Neutrophil (primary cell): ENCODE measurements at regions not wholly inside any gene's neighbourhood (a gene's known extent, or its start where the extent isn't known, plus 50 kb on each side); places are given as distances from the start of the nearest gene placed in this dataset.

Experiments
- H3K27ac ChIP-seq: fragments of 200-600 bp; sonication (generic); 2 replicates; pipeline ENCODE4 v1.5.1; 2016; ENCODE audit warnings: mild to moderate bottlenecking, moderate library complexity
- H3K27me3 ChIP-seq: fragments of 200-600 bp; sonication (generic); 2 replicates; pipeline ENCODE4 v1.6.0; 2016; ENCODE audit warnings: mild to moderate bottlenecking
- H3K36me3 ChIP-seq: fragments of 200-600 bp; sonication (generic); 2 replicates; pipeline ENCODE4 v1.5.1; 2017
- H3K4me1 ChIP-seq, 2 experiments: fragments of 200-600 bp in 1 of 2; sonication (generic) in 1 of 2; 1 replicate in 1 of 2; 2 replicates in 1 of 2; pipeline versions ENCODE4 v1.5.1 to v1.6.1; 2013 to 2016; ENCODE audit warnings: low read depth in 1 of 2, low read length in 1 of 2, mild to moderate bottlenecking in 1 of 2, moderate library complexity in 1 of 2; ENCODE audit not compliant: control insufficient read depth in 1 of 2, insufficient read depth in 1 of 2
- H3K4me3 ChIP-seq, 2 experiments: fragments of 200-600 bp in 1 of 2; sonication (generic) in 1 of 2; 1 replicate in 1 of 2; 2 replicates in 1 of 2; pipeline ENCODE4 v1.5.1; 2013 to 2016; ENCODE audit warnings: low read depth in 1 of 2, low read length in 1 of 2, mild to moderate bottlenecking in 1 of 2, moderate library complexity in 1 of 2
- H3K9me3 ChIP-seq: fragments of 200-600 bp; sonication (generic); 2 replicates; pipeline ENCODE4 v1.5.1; 2016
- TF ChIP-seq, protein P1 (sequence below): fragments of 200-600 bp; sonication (generic); IDR thresholded peaks from 2 replicates; pipeline ENCODE4 v1.5.1; 2016; ENCODE audit warnings: antibody characterized with exemption

DNA sequence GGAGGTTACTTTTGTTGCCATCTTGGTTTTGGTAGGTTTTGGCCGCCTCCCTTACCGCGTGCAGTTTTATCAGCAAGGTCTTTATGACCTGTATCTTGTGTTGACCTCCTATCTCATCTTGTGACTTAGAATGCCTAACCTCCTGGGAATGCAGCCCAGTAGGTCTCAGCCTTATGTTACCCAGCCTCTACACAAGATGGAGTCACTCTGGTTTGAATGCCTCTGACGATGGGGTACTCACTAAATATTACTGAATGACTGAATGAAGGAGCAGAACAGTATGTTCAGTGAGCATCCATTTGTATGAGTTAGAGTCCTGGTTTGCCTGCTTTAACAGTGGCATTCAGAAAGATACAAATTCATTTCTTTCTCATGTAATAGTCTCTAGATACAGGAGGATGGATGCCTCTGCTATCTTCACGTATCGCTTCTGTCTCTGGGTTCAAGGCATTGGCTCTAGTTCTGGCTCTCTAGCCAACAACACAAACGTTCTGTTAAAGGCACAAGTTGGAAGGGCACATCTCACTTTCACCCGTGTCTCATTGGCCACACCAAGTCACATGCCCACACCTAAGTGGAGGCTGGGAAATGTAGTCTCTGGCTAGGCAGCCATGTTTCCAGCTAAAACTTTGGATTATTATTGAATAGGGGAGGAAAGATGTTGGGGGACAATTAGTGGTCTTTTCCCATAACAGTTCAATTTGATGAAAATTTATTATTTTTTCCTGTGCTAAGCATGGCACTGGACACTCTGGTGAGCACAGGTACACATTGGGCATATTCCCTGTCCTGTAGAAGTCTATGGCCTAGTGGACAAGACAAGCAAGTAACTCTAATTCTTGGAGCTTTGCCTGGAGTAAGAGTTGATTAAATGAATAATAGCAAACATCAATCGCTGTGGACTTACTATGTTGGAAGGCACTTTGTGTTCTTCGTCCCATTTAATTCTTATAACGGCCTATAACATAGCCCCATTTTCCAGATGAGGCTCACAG is 75.2 kb upstream of the RPH3A start:
- no peaks in the 10 kb centered on the region for H3K36me3 ChIP-seq

DNA sequence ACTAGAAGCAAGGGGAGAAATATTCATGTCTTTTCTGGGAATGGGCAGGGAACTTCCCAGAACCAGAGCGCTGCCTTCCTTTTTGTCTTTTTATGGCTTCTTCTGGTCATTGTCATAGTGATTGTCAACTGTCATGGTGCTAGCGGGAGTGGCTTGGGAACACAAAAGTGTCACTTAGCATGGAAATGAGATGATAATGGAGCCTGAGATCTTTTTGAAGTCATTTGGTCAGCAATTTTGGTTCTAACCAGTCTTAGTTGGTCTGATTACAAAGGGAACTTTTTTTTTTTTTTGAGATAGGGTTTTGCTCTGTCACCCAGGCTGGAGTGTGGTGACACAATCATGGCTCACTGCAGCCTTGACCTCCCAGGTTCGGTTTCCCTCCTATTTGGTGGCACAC is 62.7 kb upstream of the RPH3A start:
- H3K4me3 ChIP-seq: no peak overlapping the region
- H3K4me1 ChIP-seq: no peaks in the 10 kb centered on the region
- no peaks in the 10 kb centered on the region for H3K9me3 ChIP-seq
- no peak overlapping the region for H3K27ac ChIP-seq
- H3K27me3 ChIP-seq: no peaks in the 10 kb centered on the region
- no peaks in the 10 kb centered on the region for H3K36me3 ChIP-seq
- TF ChIP-seq, protein P1, sequence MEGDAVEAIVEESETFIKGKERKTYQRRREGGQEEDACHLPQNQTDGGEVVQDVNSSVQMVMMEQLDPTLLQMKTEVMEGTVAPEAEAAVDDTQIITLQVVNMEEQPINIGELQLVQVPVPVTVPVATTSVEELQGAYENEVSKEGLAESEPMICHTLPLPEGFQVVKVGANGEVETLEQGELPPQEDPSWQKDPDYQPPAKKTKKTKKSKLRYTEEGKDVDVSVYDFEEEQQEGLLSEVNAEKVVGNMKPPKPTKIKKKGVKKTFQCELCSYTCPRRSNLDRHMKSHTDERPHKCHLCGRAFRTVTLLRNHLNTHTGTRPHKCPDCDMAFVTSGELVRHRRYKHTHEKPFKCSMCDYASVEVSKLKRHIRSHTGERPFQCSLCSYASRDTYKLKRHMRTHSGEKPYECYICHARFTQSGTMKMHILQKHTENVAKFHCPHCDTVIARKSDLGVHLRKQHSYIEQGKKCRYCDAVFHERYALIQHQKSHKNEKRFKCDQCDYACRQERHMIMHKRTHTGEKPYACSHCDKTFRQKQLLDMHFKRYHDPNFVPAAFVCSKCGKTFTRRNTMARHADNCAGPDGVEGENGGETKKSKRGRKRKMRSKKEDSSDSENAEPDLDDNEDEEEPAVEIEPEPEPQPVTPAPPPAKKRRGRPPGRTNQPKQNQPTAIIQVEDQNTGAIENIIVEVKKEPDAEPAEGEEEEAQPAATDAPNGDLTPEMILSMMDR: no peak

More for the DNA sequence above, 75.2 kb upstream of the RPH3A start:
- TF ChIP-seq, protein P1: no peak
- Histone ChIP-seq H3K27me3 (no peaks in the 10 kb centered on the region), H3K9me3 (no peaks in the 10 kb centered on the region), H3K4me3 (no peak overlapping the region), H3K4me1 (no peaks in the 10 kb centered on the region), H3K27ac (no peak overlapping the region)

DNA sequence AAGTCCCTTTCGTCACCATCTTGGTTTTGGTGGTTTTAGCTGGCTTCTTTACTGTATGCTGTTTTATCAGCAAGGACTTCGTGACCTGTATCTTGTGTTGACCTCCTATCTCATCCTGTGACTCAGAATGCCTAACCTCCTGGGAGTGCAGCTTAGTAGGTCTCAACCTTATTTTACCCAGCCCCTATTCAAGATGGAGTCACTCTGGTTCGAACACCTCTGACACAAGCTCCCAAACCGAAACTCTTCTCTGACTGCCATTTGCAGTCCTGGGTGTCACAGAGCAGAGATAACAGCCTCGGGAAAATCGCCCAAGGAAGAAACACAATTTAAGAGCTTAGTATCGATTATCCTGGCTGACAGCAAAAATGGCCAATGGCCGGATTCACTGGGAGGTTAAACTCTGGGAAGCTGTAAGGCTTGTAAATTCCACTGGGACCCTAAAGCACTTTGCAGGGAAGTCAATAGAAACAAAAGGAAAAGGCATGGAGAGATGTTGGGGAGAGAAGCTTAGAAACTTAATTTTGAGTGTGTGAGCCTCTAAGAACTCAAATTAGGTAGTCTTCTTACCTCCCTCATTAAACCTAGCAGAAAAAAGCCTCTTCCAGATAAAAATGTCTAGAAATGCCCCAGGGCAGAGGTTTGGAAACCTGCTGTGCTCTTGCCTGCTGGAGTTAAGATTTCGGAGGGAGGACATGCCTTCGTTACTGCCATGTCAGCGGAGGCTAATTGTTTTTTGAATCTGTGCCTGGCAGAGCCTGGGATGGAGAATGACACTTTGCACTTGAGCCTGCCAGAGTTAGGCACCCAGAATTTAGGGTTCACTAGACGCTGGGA is 56.5 kb upstream of the RPH3A start:
- Histone ChIP-seq H3K36me3 (no peaks in the 10 kb centered on the region), H3K4me3 (no peak overlapping the region), H3K9me3 (no peaks in the 10 kb centered on the region), H3K27ac (no peak overlapping the region), H3K4me1 (no peaks in the 10 kb centered on the region), H3K27me3 (no peaks in the 10 kb centered on the region)
- TF ChIP-seq, protein P1: no peak

DNA sequence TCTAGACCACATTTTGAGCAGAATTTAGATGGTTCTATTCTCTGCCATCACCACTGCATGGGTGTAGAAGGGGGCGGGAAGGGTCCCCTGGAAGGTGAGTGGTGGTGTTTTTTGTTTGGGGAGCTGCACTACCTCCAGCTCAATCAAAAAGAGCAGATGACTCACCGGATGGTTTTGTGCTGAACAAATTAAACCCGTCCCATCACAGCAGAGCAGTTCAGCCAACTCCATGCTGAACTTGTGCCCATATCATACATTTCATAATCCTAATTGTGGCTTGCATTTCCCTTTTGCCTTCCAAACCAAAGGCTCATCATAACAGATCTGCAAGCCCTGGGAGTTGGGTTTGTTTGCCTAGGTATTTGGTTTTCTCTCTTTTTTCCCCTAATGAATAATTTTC is 53.0 kb upstream of the RPH3A start:
- Histone ChIP-seq H3K9me3 (no peaks in the 10 kb centered on the region), H3K27ac (no peak overlapping the region)

DNA sequence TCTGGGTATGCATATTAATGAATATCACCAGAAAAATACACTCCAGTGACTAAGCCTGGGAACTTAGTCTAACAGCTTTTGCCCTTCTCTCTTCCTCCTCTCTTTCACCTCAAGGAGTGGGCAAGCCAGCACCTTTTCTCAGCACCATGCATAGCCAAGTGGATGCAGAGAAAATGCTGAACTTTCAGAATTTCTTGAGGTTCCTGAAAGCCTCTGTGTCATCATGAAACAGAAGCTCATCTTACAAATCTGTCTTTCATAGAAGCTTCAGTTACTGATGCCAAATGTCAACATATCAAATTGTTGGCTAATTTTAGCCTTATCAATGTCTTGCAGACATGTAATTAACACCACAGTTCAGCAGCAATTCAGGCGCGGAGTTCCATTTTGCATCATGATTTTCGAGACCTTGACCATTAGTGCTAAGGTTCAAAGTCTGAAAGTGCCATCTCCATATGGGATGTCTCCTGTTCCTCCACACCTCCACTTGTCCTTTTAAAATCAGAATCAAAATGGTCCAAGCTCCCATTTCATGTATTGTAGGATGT is 51.1 kb upstream of the RPH3A start:
- Histone ChIP-seq H3K27ac (no peak overlapping the region), H3K4me3 (no peak overlapping the region), H3K4me1 (no peaks in the 10 kb centered on the region), H3K27me3 (peaks cover 29% of the 10 kb centered on the region), H3K36me3 (no peaks in the 10 kb centered on the region), H3K9me3 (no peaks in the 10 kb centered on the region)
- TF ChIP-seq, protein P1: no peak

More for the DNA sequence above, 53.0 kb upstream of the RPH3A start:
- no peaks in the 10 kb centered on the region for H3K4me1 ChIP-seq
- H3K4me3 ChIP-seq: no peak overlapping the region
- TF ChIP-seq, protein P1: no peak
- H3K27me3 ChIP-seq: peaks cover 27% of the 10 kb centered on the region
- no peaks in the 10 kb centered on the region for H3K36me3 ChIP-seq
